WI38 (cell line): ENCODE measurements at regions not wholly inside any gene's neighbourhood (a gene's known extent, or its start where the extent isn't known, plus 50 kb on each side); places are given as distances from the start of the nearest gene placed in this dataset.

ENCODE experiments used
- H3K4me3 ChIP-seq: 2 replicates; pipeline ENCODE4 v1.5.1; 2011; ENCODE audit warnings: low read depth, mild to moderate bottlenecking, control low read depth, low read length
- TF ChIP-seq, protein P1 (sequence below): IDR thresholded peaks from 2 replicates; pipeline ENCODE4 v1.5.1; 2012; ENCODE audit warnings: low read depth, mild to moderate bottlenecking, control low read depth, low read length

DNA sequence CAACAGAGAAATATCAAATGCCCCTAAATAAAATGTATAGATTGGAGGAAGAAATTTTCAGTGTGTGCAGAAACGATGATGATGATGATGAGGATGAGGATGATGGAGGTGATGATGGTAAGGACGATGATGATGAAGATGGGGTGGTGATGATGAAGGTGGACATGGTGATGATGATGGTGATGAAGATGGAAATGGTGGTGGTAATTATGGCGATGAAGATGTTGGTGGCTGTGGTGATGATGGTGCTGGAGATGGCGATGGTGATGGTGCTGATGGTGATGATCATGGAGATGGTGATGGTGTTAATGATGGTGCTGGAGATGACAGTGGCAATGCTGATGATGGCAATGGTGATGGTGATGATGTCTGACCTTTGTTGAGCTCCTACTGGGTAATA, 141.2 kb downstream of the DHX35 start:
- no peak overlapping the region for H3K4me3 ChIP-seq
- TF ChIP-seq, protein P1, sequence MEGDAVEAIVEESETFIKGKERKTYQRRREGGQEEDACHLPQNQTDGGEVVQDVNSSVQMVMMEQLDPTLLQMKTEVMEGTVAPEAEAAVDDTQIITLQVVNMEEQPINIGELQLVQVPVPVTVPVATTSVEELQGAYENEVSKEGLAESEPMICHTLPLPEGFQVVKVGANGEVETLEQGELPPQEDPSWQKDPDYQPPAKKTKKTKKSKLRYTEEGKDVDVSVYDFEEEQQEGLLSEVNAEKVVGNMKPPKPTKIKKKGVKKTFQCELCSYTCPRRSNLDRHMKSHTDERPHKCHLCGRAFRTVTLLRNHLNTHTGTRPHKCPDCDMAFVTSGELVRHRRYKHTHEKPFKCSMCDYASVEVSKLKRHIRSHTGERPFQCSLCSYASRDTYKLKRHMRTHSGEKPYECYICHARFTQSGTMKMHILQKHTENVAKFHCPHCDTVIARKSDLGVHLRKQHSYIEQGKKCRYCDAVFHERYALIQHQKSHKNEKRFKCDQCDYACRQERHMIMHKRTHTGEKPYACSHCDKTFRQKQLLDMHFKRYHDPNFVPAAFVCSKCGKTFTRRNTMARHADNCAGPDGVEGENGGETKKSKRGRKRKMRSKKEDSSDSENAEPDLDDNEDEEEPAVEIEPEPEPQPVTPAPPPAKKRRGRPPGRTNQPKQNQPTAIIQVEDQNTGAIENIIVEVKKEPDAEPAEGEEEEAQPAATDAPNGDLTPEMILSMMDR = no peak

DNA sequence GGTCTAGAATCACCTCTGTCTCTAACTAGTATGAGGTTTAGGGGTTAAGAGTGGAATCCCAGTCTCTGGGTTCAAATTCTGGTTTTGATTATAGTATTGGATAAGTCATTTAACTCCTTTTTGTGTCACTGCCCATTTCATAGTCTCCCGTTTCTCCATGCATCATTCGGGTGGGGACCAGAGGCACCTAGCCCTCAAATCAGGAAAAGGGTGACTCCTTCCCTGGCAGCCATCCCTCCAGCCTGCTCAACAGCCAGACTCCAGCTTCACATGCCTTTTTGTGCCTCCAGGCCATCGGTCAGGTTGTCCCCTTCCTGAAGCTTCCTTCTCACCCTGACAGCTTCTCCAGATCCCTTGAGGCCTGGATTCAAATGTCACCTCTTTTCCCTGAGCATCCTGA, 139.8 kb downstream of the DHX35 start:
- TF ChIP-seq, protein P1 = no peak
- no peak overlapping the region for H3K4me3 ChIP-seq

DNA sequence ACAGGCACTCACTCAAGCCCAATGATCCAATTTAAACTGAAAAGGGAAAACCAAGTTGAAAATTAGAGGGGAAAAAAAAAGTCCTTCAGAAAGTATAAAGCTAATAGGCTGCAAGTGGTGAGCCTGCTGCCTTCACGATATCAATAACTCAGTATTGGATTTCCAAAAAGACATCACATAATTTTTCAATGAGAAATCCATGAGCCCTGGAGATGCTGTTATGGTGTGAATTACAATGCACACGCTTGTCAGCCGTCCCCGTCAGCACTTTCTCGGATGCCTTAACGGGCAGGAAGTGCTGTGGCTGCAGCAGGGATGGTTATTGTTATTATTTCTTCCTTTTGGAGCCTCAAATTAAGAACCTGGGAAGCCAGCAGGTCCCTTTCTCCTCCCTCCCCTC, 138.5 kb downstream of the DHX35 start:
- H3K4me3 ChIP-seq = no peak overlapping the region
- TF ChIP-seq, protein P1 = no peak

DNA sequence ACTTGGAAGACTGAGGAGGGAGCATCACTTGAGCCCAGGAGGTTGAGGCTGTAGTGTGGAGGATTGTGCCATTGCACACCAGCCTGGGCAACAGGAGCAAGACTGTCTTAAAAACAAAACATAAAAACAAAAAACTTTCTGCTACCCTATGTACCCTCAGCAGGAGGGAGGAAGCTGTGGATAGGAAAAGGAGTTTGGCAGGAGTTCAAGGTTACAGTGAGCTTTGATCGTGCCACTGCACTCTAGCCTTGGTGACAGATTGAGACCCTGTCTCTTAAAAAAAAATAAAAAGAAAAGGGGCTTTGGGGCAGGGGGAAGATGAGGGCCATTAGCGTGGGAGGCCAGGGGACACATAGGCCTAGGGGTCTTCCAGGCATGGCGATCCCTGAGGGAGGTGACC, 135.7 kb downstream of the DHX35 start:
- H3K4me3 ChIP-seq = no peak overlapping the region
- TF ChIP-seq, protein P1 = no peak

DNA sequence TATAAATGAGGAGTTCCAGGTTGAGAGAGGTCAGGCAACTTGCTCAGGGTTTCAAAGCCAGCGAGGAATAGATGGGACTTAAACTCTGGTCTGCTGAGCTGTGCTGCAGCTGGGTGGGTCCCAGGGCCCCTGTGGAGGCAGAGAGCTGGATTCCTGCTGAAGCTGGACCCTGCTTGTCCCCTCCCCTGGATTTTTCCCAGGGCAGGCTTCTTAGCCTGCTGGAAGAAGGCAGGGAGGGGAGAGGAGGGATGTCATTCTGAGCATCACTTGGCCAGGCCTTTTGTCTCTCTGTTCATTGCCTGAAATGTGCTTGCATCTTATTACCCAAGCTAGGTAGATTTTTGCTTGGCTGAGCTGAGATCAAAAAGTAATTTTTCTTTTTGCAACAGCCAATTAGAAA, 133.7 kb downstream of the DHX35 start:
- TF ChIP-seq, protein P1 = no peak
- no peak overlapping the region for H3K4me3 ChIP-seq

DNA sequence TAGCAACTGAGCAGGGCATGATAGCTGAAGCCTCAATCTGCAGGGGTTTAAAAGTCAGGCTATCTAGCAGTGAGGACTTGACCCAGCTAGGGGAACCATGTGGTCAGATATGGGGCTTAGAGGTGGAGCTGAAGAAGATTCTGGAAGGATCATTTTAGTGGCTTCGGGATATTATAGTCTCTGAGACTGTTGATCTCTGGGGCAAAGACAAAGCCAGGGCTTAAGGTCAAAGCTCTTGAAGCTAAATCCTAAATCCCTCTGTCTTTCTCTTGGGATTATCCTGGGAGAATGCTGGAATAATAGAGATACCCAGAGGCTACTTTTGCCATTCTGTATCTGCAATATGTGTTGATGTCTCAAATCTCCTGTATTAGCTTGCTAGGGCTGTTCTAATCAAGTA, 132.2 kb downstream of the DHX35 start:
- TF ChIP-seq, protein P1 = no peak
- no peak overlapping the region for H3K4me3 ChIP-seq

DNA sequence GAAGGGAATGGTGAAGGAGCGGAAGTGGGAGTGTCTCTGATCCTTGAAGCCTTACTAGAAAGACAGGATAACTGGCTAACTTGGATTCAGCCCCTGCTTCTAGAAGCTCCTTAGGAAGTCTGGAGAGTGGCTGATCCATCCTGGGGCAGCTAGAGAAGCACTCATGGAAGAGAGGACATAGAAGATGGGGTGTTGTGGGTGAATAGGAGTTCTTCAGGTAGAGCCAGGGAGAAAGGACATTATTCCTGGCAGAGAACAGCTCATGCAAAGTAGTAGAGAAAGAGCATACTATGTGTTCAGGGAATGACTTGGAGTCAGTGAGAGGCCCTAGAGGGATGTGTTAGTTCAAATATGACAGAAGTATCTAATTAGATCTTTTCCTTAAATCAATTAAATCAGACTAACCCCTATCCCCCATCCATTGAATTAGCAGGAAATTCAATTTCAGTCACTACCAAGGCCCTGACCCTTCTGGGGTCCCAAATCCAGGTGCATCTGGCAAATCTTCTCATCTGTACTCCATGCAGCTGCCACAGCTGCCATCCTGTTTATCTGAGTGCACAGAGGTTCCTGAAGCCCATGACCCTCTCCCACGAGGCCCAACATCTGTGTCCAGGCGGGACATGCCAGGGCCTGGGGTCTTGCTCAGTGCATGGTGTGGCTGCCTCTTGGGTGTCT, 130.7 kb downstream of the DHX35 start:
- TF ChIP-seq, protein P1 = no peak

More for the DNA sequence above, 130.7 kb downstream of the DHX35 start:
- no peak overlapping the region for H3K4me3 ChIP-seq
